SK-N-MC (cell line): ENCODE measurements at regions not wholly inside any gene's neighbourhood (a gene's known extent, or its start where the extent isn't known, plus 50 kb on each side); places are given as distances from the start of the nearest gene placed in this dataset.

Experiments used
- EZH2 ChIP-seq: fragments of 200-600 bp; sonication (generic); IDR thresholded peaks from one replicate; pipeline ENCODE4 v1.6.1; 2017; ENCODE audit warnings: antibody characterized with exemption
- FOXP2 ChIP-seq: optimal IDR thresholded peaks from 2 replicates; pipeline ENCODE3; 2011; ENCODE audit warnings: mild to moderate bottlenecking, moderate library complexity; ENCODE audit not compliant: insufficient read depth; ENCODE audit errors: extremely low read length, control extremely low read depth
- POLR2AphosphoS5 ChIP-seq: IDR thresholded peaks from 2 replicates; pipeline ENCODE4 v1.6.1; 2012; ENCODE audit warnings: mild to moderate bottlenecking, low read depth, low read length, borderline replicate concordance

- TF ChIP-seq POLR2AphosphoS5, result no peak
- TF ChIP-seq EZH2, result no peak
- TF ChIP-seq FOXP2, result no peak
Observed at GRCh38 chr17:77381185-77381700, 240.5 kb downstream of the SEC14L1 start.
